NCI-H748 treated with DMSO at 0.1 percent for 48 hours (cell line): ENCODE measurements at regions not wholly inside any gene's neighbourhood (a gene's known extent, or its start where the extent isn't known, plus 50 kb on each side); places are given as distances from the start of the nearest gene placed in this dataset.
"Not testable (repeated sequence)": the region's sequence is repeated elsewhere in the genome, so short reads cannot be mapped to it uniquely, and the experiment has no call there.

Experiments
- DNase-seq: peaks from one replicate; lab custom pipeline; 2025; lab: John Stamatoyannopoulos, UW

DNA sequence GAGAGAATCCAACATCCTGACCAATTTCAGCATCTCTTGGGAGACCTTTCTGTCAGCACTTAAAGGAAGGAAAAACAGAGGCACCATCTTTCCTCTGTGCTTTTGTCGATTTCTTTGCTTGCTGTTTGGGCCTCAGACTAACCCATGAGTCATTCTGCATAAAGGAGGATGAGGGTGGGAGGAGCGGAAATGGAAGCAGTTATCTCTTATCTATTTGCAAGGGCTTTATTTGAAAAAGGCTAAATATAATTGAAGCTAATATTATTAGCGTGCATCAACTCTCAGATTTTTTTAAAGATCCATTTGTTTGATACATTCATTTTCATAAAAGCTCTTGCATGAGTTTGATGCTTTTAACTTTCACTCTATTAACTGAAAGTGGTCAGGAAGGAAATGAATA is 72.9 kb downstream of the ZNF622 start:
- DNase-seq, result no peak

DNA sequence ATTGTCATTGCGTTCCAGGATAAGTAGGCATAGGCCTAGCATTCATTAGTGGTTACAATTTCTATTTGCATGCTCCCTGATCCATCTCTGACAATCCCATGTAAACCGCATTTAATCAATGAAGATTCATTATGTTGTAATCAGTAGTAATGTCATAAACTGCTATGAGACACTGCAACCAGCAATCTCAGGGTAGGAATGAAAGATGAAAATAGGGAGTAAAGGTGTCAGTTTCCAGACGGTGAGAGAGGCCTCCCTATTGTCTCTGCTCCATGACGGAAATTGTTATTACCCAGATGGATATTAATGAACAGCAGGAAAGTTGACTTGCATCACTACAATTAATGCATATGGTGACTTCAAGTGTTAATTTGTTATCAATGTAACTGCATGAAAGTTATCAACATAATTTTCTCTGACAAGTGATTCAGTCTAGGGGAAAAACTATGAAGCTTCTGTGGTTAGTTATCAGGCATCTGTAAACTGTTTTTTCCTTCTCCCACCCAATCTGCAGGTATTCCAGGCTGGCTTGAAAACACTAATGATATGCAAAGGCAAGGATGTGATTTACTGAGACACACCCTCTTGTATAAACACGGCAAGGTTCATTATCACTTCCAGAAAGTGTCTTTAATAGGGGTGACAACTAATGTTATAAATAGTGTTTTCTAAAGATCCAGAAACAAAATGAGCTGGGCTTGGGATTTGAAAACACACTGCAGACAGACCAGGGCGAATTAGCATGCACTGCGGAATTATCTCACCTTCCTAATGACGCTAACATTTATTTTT is 73.5 kb downstream of the ZNF622 start:
- peak; percentile 51 for DNase-seq

DNA sequence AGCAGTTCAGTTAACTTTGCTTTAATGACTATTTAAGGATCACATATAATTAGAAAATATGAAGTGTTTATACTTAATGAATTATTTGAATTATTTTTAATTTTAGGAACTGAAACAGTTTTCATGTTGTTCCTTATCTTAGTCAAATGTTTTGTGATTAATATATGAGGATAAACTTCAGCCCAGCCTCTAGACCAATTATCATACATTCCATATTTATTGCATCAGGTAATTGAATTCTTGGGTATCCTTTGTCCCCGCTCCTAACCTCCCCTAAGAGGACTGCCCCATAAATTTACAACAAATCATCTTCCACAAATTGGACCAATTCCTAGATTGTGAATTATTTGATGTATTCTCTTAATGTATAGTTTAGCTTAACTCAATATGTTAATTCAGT is 74.8 kb downstream of the ZNF622 start:
- DNase-seq, result no peak

DNA sequence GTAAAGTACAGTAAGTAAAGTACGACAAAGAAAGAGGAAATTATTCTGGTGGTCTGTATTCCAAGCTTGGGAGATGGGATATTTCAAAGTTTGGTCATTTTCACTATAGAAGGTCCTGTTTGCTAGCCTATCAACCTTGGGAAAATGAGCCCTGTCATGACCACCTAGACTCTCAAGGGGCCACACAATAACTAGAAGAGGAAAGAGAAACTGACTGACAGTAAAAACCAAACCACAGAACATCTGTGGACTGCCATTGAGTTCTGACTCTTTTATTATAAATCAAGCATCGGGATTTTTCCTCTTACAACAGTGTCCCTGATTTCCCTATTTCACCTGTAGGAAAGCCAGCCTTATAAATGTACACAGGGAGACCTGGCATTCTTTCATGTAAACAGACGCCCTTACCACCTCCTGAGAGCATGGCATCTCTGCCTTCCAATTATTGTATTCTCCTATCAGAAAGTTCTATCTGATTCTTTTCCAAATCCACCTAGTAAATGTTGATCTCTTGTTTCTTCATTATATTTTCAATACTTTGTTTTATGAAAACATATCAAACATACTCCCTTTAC is 80.0 kb downstream of the ZNF622 start:
- no peak for DNase-seq

DNA sequence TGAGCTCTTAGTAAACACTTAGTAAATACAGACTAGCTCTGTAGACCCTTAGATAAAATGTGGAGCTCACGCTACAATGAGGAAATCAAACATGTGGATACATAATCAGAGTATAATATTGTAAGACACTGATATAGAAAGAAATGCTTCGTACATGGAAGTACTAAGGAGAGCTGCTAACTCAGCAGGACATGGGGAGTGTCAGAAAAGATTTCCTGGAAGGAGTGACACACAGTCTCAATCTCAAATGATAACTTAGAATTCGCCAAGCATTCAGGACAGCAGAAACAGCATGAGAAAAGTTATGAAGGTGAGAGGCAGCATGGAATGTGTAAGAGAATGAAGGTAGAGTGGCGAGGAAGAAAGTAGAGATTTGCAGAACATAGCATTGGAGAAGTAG is 80.8 kb downstream of the ZNF622 start:
- DNase-seq, result no peak

DNA sequence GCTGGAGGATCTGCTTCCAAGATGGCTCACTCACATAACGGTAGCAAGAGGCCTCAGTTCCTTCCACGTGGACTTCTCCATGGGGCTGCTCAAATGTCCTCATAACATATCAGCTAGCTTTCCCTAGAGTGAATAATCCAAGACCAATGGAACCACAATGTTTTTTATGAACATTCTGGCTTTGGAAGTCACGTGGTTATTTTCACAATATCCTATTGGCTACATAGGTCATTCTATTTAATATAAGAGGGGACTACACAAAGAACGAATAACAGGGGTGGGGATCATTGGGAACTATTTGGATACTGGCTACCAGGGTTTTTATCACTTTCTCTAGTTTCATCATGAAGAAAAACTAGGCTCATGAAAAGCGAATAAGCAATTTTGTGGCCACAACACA is 81.4 kb downstream of the ZNF622 start:
- no peak for DNase-seq

DNA sequence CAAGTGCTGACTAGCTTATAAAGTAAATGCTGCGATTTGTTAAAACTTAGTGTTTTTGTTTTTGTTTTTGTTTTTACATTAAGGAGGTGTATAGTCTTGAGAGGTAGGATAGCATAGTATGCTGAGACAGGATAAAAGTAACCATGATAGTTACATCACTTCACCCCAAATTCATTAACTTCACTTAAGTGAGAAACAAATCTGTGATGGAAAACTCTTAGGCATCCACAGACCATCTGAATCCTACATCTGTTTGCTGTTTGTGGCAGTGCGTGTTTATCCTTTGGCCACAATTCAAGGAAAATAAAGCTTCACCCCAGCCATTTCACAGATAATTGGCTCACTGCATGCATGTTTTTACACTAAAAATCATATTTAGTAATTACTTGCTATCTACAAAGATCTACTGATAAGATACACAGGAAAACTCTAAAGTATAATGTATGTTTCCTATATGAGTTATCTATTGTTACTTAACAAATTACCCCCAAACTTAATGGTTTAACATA is 82.0 kb downstream of the ZNF622 start:
- no peak for DNase-seq

DNA sequence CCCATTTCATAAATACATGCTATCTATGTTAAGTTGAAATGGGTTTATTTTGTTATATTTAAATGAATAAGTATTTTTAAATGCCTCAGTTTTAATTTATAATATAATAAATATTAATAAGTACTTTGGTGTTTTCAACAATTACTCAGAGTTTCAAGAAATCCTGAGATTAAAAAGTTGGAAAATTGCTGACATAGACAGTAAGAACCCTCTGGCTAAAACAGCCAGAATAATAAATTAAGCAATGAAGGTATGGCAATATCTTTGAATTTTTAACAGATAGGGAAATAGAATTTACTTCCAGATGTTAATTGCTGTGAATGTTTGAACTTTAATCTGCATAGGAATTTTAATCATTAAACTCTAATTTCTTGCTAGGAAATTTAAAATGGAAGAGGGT is 83.6 kb downstream of the ZNF622 start:
- no peak for DNase-seq

DNA sequence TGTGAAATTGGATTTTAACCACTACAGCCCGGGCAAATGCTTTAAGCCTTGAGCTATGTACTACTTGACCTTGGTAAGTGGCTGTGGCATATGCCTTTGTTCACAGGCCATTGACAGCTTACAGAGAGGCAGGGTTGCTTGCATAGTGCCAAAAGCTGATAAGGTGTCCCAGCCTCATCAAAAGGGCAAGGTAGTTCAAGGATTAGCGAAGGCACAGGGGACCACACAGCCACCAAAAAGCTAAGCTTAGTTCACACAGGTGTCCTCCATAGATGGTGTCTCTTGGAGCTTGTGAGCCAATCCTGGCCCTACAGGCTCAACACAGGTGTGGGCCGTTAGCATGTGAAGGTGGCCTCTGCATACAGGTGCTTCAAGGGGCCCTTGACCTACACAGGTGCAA is 86.8 kb downstream of the ZNF622 start:
- no peak for DNase-seq

DNA sequence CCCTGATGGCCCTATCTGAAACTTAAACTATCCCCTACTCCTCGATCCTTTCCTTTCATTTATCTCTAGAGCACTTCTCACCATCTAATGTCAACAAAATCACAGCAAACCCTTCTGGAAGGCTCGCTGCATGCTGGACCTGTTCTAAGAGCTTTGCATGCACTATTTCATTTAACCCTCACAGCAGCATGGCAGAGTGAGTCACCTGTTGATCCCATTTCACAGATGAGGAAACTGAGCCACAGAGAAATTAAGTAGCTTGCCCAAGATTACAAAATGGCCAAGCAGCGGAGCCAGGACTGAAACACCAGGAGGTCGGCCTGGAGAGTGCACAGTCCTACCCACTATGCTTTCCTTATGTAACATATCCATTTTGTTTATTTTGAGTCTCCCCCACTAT is 93.1 kb downstream of the ZNF622 start:
- no peak for DNase-seq

DNA sequence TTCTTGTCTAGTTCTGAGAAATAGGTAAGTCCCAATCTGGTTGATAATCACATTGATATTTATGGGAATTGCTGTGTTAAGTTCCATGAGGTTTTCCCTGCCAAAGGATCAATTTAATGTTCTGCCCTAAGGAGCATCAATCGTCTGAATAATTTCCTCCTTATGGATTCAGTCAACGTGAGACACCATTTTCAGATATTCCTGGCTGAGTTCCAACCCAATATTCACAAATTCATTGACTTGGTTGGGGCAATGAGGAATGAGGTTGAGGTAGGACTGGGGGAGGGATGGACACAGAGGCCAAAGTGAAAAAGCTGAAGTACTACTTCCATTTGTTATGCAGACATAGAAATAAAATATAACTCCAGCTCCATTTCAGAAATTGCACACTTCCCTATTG is 99.1 kb downstream of the ZNF622 start:
- no peak for DNase-seq

DNA sequence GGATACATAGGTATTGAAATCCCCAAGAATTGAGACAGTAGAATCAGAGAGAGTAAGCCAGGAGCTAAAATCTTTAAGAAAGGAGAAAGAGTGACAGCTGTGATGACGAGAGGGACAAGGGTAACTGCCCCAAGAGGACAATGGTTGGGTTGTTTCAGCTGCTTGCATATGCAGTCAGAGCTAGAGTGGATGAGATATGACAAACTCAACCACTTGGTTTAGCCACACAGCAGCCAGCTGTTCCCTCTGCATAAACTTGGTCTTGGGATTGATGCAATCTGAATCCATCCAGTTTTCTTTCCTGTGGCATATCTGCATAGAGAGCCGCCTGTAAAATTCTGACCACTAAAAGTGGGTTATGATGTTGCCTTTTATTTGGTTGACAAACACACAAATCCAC is 100.7 kb downstream of the ZNF622 start:
- no peak for DNase-seq

DNA sequence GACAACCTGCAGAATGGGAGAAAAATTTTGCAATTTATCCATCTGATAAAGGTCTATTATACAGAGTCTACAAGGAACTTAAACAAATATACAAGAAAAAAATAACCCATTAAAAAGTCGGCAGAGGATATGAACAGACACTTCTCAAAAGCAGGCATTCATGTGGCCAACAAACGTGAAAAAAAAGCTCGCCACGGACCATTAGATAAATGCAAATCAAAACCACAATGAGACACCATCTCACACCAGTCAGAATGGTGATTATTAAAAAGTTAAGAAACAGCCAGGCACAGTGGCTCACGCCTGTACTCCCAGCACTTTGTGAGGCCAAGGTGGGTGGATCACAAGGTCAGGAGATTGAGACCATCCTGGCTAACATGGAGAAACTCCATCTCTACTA is 112.2 kb downstream of the ZNF622 start:
- DNase-seq, result not testable (repeated sequence)

DNA sequence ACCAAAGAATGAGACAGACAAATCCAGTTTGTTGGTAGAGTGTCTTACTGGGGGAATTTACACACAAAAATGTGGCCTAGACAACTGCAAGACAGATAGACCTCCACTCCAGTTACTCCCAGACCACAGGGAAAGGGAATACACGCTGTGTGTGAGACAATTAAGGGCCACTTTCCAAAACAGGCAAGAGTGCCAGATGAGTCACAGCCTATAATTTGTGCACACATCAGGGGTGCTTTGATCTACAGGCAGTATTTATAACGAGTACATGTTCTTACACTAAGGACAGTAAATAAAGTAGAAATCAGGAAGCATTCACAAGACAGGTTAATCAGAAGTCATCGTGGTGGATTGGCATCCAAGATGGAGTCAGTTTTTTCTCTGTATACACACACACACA is 114.8 kb downstream of the ZNF622 start:
- peak; percentile 99 for DNase-seq

DNA sequence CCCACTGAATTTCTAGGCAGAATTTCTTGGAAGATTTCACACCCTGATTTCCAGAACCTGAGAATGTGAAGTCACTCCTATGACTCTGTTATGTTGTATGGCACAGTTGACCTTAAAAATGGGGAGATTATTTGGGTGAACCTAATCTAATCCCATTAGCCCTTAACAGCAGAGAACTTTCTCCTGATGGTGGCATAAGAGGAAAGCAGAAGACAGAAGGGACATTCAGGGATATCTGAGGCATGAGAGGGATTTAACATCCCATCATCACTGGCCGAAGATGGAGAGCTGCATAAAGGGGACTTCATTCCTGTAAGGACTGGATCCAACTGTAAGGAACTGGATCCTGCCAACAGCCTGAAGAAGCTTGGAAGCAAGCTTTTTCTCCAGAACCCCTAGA is 119.2 kb downstream of the ZNF622 start:
- no peak for DNase-seq

DNA sequence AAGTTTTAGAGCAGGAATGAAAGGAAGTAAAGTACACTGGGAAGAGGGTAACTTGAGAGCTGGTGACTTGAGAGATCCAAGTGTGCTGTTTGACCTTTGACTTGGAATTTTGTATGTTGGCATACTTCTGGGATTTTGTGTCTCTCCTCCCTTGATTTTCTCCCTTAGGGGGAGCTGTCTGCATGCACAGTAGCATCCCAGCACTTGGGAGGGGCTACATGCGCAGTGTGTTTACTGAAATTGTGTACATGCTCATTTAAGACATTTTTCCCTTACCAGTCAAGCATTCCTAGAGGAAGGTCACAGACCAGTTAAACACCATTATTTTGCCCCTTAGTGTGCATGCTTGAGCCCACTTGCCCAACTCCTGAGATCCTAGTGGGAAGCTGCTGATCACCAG is 120.1 kb downstream of the ZNF622 start:
- peak; percentile 30 for DNase-seq

DNA sequence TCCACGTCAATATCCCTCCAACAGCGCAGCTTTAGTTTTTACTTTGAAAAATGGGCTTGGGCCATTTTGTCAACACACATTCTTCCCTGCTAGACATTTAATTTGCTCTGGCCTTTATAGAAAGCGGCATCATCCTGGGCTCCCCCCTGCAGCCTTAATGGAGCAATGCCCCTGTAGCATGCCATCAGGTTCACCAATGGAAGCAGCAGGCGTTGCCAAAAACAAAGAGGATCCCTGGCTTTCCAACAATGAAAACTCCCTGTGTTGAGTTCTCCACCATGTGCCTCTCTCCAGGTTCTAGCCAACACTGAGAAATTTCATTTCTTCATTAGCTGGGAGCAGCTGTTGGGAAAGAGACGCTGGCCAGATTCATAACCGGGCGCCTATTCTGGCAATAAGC is 139.5 kb downstream of the ZNF622 start:
- DNase-seq, result no peak

DNA sequence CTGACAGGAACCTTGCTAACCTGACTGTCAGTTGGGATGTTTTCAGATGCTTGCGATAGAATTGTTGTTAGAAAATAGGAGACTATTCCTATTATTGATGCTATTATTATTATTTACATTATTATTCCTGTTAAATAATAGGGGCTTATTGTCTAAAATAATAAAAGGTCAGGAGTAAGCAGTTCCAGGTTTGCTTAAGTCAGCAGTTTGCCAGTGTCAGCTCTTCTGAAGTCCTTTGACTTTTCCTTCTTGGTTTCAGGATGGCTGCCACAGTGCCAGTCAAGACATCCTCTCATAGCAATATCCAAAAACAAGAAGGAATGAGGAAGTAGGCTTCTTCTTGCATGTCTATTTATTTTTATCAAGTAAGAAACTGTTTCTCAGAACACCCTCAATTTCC is 141.7 kb upstream of the MARCHF11 start:
- DNase-seq, result no peak

DNA sequence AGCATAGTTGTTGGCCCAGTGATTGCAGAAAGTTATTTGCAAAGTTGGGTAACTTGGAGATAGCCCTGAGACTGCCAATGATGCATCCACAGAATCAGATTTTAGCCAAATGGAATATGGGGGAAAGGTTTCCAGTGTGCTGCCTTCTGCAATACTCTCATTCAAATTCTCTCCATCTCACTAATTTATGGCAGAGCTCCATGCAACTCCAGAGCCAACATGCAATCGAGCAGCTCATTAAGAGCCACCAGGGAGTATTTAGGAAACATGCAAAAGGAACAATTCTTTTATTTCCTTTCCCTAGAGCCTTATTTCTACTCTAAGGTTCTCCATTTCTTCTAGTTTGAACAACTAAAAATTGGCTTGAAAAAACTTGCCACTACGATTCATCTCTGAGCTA is 135.9 kb upstream of the MARCHF11 start:
- DNase-seq, result no peak

DNA sequence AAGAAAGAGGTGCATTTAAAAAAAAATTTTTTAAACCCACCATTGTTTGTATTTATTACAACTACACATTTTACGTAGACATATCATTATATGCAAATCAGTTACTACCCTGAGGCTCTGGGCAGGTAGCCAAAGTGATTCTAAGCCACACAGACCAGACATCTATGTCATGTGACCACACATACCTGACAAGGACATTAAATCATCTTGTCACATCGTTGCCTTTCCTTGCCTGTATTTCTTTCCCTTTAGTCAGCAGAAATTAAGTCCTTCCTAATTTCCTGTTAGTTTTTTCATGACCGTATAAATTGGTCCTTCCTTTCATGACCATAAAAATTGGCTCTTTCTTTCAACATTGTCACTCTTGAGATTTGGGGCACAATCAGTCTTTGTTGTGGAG is 134.2 kb upstream of the MARCHF11 start:
- DNase-seq, result peak; percentile 87

DNA sequence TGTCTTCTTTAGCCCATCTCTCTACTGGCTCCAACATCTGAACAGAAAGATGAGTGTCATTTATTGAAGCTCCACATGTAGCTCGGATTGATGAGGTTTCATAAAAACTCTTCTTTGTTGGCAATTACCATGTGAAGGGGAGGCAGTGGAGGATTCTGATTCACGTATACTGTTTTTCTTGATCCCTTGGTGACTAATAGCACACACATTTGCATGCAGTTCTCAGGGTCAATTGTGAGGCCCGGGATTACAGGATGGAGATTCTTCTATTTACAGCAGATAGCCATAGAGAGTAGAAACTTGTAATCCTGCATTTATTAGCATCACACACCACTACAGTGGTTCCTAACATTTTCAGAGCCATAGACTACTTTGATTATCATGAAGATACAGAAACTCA is 133.2 kb upstream of the MARCHF11 start:
- DNase-seq, result no peak

DNA sequence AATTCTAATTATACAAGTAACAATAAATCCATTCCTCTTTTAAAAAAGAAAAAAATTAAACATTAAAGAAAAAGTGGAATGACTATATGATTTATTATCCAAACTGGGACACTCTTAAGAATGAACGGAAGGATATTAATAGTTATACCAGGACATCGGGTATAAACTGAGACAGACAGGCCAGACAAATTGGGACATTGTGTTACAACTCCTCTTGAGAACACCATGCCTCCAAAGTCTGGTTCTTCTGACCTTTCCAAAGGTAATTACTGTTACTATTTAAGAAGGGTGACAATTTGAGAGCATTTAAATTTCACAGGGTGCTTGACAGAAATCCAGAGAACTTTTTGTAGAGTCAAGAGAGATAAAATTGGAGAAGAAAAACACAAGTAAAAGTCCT is 132.1 kb upstream of the MARCHF11 start:
- DNase-seq, result no peak

DNA sequence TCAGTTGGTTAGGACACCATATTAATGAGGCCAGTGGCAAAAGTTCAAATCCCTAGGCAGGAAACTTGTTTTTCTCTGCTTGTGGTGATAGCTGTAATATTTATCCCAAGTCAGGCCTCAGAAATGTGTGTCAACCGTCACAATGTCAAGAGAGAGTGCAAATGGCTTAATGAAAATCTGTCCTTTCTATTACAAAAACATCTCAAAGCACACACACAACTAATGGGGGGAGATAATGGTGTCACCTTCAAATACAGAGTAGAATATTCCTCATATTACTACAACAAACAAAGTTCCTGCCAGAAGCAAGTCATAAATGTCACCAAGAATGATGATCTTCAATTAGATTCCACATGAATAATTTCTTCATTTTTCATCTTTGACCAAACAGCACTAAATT is 127.2 kb upstream of the MARCHF11 start:
- no peak for DNase-seq

DNA sequence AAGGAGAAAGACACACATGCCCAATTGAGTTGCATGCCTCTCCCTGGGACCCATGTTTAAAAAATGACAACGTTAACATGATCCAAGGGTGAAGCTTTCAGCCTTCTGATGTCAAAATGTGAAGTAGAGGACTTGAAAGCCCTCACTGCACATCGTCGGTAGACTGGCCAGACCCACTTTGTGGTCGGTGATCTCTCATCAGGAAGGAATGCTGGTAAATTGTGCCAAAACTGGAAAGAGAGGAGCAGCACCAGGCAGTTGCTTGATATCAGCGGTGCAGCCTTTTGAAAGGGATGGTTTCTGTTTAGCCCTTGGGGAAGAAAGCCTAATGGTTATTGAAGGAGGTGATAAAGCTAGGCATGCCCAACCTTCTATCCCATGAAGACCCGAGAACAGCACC is 125.3 kb upstream of the MARCHF11 start:
- no peak for DNase-seq
